Ishikawa (cell line): ENCODE measurements at regions not wholly inside any gene's neighbourhood (a gene's known extent, or its start where the extent isn't known, plus 50 kb on each side); places are given as distances from the start of the nearest gene placed in this dataset.

Experiments used
- CEBPB ChIP-seq: IDR thresholded peaks from 2 replicates; pipeline ENCODE4 v1.6.1; 2012
- CREB1 ChIP-seq: IDR thresholded peaks from 2 replicates; pipeline ENCODE4 v1.6.1; 2012; ENCODE audit warnings: low read depth
- EGR1 ChIP-seq: IDR thresholded peaks from 2 replicates; pipeline ENCODE4 v1.6.1; 2012
- EP300 ChIP-seq: IDR thresholded peaks from 2 replicates; pipeline ENCODE4 v1.6.1; 2012; ENCODE audit warnings: borderline replicate concordance
- FOXM1 ChIP-seq: IDR thresholded peaks from 2 replicates; pipeline ENCODE4 v1.6.1; 2012; ENCODE audit warnings: low read depth, borderline replicate concordance
- MAX ChIP-seq: IDR thresholded peaks from 2 replicates; pipeline ENCODE4 v1.6.1; 2012
- NFIC ChIP-seq: IDR thresholded peaks from 2 replicates; pipeline ENCODE4 v1.6.1; 2012
- RAD21 ChIP-seq: IDR thresholded peaks from 2 replicates; pipeline ENCODE4 v1.6.1; 2012; ENCODE audit warnings: low read depth
- TAF1 ChIP-seq: IDR thresholded peaks from 2 replicates; pipeline ENCODE4 v1.6.1; 2012; ENCODE audit warnings: low read depth, mild to moderate bottlenecking
- TCF12 ChIP-seq: IDR thresholded peaks from 2 replicates; pipeline ENCODE4 v1.6.1; 2012; ENCODE audit warnings: low read depth
- TEAD4 ChIP-seq: IDR thresholded peaks from 2 replicates; pipeline ENCODE4 v1.6.1; 2012
- USF1 ChIP-seq: IDR thresholded peaks from 2 replicates; pipeline ENCODE4 v1.6.1; 2012
- YY1 ChIP-seq: IDR thresholded peaks from 2 replicates; pipeline ENCODE4 v1.6.1; 2012; ENCODE audit warnings: low read depth
- ZBTB7A ChIP-seq: IDR thresholded peaks from 2 replicates; pipeline ENCODE4 v1.6.1; 2012; ENCODE audit warnings: low read depth
- TF ChIP-seq, protein P1 (sequence below): IDR thresholded peaks from 2 replicates; pipeline ENCODE4 v1.6.1; 2012; ENCODE audit warnings: low read depth, mild to moderate bottlenecking

GRCh38 chr3:176562331-176562730, 635.0 kb downstream of the TBL1XR1 start:
- TF ChIP-seq EGR1 = no peak
- TF ChIP-seq MAX = no peak

DNA sequence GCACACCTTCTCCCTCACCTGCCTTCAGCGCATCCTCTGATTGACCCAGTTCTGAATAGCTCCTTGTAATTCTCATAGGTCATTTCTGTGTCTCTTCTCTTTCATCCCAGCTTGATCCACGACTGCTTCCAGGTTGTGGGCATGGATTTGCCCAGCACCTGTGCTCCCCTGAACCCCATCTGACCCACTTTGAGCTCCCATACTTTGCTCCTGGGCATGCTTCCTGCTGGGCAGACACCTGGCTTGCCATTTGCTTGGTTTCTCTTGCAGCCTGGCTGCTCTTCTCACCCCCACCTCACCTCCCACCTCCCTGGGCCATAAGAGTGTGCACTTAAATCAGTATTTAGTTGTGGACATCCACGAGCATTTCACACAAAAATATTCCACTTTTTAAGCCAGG, 635.5 kb downstream of the TBL1XR1 start:
- TF ChIP-seq FOXM1 (no peak), RAD21 (no peak), TAF1 (no peak), TEAD4 (no peak), TCF12 (no peak), NFIC (no peak), USF1 (no peak), ZBTB7A (no peak)
- TF ChIP-seq, protein P1, sequence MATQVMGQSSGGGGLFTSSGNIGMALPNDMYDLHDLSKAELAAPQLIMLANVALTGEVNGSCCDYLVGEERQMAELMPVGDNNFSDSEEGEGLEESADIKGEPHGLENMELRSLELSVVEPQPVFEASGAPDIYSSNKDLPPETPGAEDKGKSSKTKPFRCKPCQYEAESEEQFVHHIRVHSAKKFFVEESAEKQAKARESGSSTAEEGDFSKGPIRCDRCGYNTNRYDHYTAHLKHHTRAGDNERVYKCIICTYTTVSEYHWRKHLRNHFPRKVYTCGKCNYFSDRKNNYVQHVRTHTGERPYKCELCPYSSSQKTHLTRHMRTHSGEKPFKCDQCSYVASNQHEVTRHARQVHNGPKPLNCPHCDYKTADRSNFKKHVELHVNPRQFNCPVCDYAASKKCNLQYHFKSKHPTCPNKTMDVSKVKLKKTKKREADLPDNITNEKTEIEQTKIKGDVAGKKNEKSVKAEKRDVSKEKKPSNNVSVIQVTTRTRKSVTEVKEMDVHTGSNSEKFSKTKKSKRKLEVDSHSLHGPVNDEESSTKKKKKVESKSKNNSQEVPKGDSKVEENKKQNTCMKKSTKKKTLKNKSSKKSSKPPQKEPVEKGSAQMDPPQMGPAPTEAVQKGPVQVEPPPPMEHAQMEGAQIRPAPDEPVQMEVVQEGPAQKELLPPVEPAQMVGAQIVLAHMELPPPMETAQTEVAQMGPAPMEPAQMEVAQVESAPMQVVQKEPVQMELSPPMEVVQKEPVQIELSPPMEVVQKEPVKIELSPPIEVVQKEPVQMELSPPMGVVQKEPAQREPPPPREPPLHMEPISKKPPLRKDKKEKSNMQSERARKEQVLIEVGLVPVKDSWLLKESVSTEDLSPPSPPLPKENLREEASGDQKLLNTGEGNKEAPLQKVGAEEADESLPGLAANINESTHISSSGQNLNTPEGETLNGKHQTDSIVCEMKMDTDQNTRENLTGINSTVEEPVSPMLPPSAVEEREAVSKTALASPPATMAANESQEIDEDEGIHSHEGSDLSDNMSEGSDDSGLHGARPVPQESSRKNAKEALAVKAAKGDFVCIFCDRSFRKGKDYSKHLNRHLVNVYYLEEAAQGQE = no peak

- no peak for TF ChIP-seq YY1
- TF ChIP-seq NFIC = no peak
- TF ChIP-seq TAF1 = no peak
- TF ChIP-seq EGR1 = no peak
- TF ChIP-seq FOXM1 = no peak
- no peak for TF ChIP-seq CREB1
- TF ChIP-seq TEAD4 = no peak
- no peak for TF ChIP-seq ZBTB7A
- TF ChIP-seq USF1 = no peak
- no peak for TF ChIP-seq RAD21
- no peak for TF ChIP-seq CEBPB
- TF ChIP-seq, protein P1 = no peak
- TF ChIP-seq MAX = no peak
- no peak for TF ChIP-seq EP300
- no peak for TF ChIP-seq TCF12
Observed at GRCh38 chr3:176554791-176555654, 642.3 kb downstream of the TBL1XR1 start.

DNA sequence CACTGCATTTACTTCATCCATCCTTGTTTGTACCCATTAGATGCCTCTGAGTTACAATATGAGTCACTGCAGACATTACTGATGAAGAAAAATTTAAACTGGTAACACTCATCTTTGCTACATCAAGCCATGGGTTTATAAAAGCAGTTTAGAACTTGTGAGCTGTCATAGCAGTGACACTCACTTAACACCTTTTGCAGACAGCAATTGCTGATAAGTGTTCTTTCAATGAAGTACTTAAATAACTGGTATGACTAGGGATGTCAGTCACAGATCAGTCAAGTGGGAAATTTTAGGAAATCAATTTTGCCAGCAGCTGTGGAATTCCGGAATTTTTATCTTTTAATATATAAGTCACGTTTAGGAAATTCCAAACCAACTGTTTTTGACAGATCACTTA, 643.0 kb downstream of the TBL1XR1 start:
- TF ChIP-seq TEAD4 = no peak
- no peak for TF ChIP-seq CREB1
- TF ChIP-seq NFIC = no peak
- TF ChIP-seq RAD21 = no peak
- no peak for TF ChIP-seq TAF1
- no peak for TF ChIP-seq TCF12
- no peak for TF ChIP-seq ZBTB7A
- no peak for TF ChIP-seq YY1
- TF ChIP-seq EP300 = no peak
- no peak for TF ChIP-seq USF1
- TF ChIP-seq, protein P1 = no peak
- TF ChIP-seq CEBPB = no peak
- TF ChIP-seq EGR1 = no peak
- TF ChIP-seq FOXM1 = no peak
- no peak for TF ChIP-seq MAX
